ENCODE measurements at regions not wholly inside any gene's neighbourhood (a gene's known extent, or its start where the extent isn't known, plus 50 kb on each side); places are given as distances from the start of the nearest gene placed in this dataset.

- TF ChIP-seq, protein P1, sequence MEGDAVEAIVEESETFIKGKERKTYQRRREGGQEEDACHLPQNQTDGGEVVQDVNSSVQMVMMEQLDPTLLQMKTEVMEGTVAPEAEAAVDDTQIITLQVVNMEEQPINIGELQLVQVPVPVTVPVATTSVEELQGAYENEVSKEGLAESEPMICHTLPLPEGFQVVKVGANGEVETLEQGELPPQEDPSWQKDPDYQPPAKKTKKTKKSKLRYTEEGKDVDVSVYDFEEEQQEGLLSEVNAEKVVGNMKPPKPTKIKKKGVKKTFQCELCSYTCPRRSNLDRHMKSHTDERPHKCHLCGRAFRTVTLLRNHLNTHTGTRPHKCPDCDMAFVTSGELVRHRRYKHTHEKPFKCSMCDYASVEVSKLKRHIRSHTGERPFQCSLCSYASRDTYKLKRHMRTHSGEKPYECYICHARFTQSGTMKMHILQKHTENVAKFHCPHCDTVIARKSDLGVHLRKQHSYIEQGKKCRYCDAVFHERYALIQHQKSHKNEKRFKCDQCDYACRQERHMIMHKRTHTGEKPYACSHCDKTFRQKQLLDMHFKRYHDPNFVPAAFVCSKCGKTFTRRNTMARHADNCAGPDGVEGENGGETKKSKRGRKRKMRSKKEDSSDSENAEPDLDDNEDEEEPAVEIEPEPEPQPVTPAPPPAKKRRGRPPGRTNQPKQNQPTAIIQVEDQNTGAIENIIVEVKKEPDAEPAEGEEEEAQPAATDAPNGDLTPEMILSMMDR (IDR thresholded peaks at IDR 0.05) = no peak
- TF ChIP-seq POLR2A (IDR thresholded peaks at IDR 0.05) = no peak
Observed at GRCh38 chr6:98146656-98147055, 687.7 kb upstream of the POU3F2 start.
